AG09309 (cell line): ENCODE measurements at regions not wholly inside any gene's neighbourhood (a gene's known extent, or its start where the extent isn't known, plus 50 kb on each side); places are given as distances from the start of the nearest gene placed in this dataset.

Source experiments
- DNase-seq: peaks from one replicate; pipeline ENCODE4 v3.0.0-alpha.2; 2010; ENCODE audit warnings: low read depth
- H3K4me3 ChIP-seq: 2 replicates; pipeline ENCODE4 v1.5.1; 2011; ENCODE audit warnings: mild to moderate bottlenecking, low read depth, low read length, moderate library complexity; ENCODE audit not compliant: control insufficient read depth
- TF ChIP-seq, protein P1 (sequence below): IDR thresholded peaks from 2 replicates; pipeline ENCODE4 v1.5.1; 2011; ENCODE audit warnings: mild to moderate bottlenecking, low read depth, low read length, inconsistent platforms; ENCODE audit not compliant: insufficient read depth, control insufficient read depth; ENCODE audit errors: missing control alignments

- no peak overlapping the region for H3K4me3 ChIP-seq
- no peak for DNase-seq
- TF ChIP-seq, protein P1, sequence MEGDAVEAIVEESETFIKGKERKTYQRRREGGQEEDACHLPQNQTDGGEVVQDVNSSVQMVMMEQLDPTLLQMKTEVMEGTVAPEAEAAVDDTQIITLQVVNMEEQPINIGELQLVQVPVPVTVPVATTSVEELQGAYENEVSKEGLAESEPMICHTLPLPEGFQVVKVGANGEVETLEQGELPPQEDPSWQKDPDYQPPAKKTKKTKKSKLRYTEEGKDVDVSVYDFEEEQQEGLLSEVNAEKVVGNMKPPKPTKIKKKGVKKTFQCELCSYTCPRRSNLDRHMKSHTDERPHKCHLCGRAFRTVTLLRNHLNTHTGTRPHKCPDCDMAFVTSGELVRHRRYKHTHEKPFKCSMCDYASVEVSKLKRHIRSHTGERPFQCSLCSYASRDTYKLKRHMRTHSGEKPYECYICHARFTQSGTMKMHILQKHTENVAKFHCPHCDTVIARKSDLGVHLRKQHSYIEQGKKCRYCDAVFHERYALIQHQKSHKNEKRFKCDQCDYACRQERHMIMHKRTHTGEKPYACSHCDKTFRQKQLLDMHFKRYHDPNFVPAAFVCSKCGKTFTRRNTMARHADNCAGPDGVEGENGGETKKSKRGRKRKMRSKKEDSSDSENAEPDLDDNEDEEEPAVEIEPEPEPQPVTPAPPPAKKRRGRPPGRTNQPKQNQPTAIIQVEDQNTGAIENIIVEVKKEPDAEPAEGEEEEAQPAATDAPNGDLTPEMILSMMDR, result no peak
Measured at GRCh38 chr5:168012006-168012405, 279.4 kb upstream of the WWC1 start.

- no peak for DNase-seq
- H3K4me3 ChIP-seq, result no peak overlapping the region
- TF ChIP-seq, protein P1, result no peak
Measured at GRCh38 chr5:168013546-168013945, 277.9 kb upstream of the WWC1 start.

DNA sequence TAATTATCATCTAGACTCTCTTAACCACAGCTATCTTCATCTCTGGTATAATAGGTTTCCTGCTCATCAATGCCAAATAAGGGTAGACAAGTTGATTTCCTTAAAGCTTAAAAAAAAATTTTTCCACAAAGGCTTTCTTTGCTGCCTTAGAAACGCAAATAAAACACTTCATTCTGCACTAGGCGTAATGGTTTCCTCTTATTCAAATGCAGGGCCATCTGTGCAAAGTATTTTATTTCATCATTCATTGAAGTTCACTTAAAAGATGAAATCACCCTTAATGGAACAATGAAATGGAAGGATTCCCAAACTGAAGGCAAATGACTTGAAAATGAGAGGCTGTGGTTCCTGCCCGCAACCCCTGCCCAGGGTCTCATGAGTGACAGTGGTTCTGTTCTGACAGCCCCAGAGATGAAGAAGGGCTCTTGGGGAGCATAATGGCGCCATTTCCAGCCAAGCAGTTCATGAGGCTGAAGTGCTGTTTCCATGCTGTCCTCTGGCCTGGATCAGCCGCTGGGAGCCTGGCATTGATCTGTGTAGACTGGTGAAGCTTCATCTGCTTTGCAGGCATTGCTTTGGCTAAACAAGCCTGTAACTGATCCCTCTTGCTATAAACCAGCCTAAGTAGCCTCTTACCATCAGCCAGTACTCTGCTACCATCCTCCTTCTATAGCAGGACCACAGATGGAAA, 276.9 kb upstream of the WWC1 start:
- TF ChIP-seq, protein P1, result no peak
- DNase-seq, result no peak
- no peak overlapping the region for H3K4me3 ChIP-seq

DNA sequence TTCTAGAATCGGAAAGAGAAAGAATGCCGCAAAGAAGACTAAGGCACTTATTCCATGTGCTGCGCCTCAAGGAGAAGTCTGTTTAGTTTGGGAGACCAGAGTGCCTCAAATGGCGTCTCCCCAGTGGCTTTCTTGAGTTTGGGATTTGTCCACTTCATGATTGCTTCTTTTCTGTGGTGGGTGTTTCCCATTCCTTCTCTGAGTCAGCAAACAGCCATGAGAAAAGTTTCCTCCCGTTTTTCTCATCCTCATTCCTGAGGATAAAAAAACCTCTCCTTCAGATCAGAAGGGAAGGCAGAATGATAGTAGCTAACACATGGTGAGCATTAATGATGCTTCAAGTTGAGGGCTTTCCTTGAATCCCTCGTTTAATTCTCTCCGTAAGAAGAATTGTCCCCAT, 275.9 kb upstream of the WWC1 start:
- TF ChIP-seq, protein P1, result no peak
- DNase-seq, result peak; percentile 23
- H3K4me3 ChIP-seq, result no peak overlapping the region

DNA sequence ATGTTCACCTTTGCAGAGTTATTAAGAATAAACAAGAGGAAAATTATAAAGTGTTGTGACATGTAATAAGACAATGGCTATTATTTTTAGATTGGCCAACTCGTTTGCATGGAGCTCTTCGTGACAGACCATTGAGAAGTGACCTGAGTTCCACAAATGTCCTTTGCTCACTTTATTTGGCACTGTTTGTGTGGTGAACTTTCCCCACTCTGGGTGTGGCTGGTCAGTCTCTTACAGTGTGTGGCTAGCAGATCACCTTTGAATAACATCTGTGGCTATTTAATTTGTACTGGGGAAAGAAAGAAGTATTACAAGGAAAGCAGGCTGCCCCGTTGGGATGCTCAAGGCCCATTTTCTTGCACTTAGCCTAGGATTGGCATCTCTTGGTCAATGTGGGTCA, 274.1 kb upstream of the WWC1 start:
- no peak overlapping the region for H3K4me3 ChIP-seq
- DNase-seq, result no peak
- TF ChIP-seq, protein P1, result no peak

DNA sequence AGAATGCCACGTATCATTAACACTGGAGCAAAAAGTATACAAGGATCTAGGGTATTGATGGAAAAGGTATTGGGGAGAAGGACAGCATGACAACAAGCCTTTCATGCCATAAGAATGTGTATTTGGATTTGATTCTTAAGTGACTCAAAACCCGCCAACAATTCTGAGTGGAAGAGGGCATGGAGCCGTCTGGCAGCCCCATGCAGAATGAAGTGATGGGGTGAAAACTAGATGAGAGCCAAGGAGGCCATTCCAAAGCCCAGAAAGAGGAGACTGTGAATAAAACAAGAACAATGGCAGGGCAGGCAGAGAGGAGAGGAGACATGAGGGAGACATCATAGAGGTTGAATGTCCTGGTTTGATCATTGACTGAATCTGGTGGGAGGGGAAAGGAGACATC, 272.3 kb upstream of the WWC1 start:
- no peak overlapping the region for H3K4me3 ChIP-seq
- no peak for DNase-seq
- TF ChIP-seq, protein P1, result no peak
